Smooth muscle cell (in vitro differentiated cells): ENCODE measurements at regions not wholly inside any gene's neighbourhood (a gene's known extent, or its start where the extent isn't known, plus 50 kb on each side); places are given as distances from the start of the nearest gene placed in this dataset.

Experiments
- DNase-seq: peaks from one replicate; lab custom pipeline; 2025; ENCODE audit not compliant: unreplicated experiment; lab: John Stamatoyannopoulos, UW
- H2AFZ ChIP-seq: fragments of 200-600 bp; sonication (generic); 2 replicates; pipeline ENCODE4 v1.6.0; 2016; ENCODE audit warnings: antibody characterized with exemption, low read depth, mild to moderate bottlenecking
- H3F3A ChIP-seq: fragments of 200-600 bp; sonication (generic); 2 replicates; pipeline ENCODE4 v1.6.0; 2017; ENCODE audit warnings: antibody characterized with exemption, low read depth
- H3K27ac ChIP-seq: fragments of 200-600 bp; sonication (generic); 2 replicates; pipeline ENCODE4 v1.5.1; 2016; ENCODE audit warnings: low read depth, mild to moderate bottlenecking
- H3K27me3 ChIP-seq: fragments of 200-600 bp; sonication (generic); 2 replicates; pipeline ENCODE4 v1.6.1; 2016; ENCODE audit warnings: low read depth, mild to moderate bottlenecking
- H3K36me3 ChIP-seq: fragments of 200-600 bp; sonication (generic); 2 replicates; pipeline ENCODE4 v1.5.1; 2016; ENCODE audit warnings: low read depth
- H3K4me1 ChIP-seq: fragments of 200-600 bp; sonication (generic); 2 replicates; pipeline ENCODE4 v1.5.1; 2016; ENCODE audit warnings: low read depth
- H3K4me2 ChIP-seq: fragments of 200-600 bp; sonication (generic); 2 replicates; pipeline ENCODE4 v1.6.0; 2016; ENCODE audit warnings: mild to moderate bottlenecking
- H3K4me3 ChIP-seq: fragments of 200-600 bp; sonication (generic); 2 replicates; pipeline ENCODE4 v1.5.1; 2016; ENCODE audit warnings: mild to moderate bottlenecking
- H3K79me2 ChIP-seq: fragments of 200-600 bp; sonication (generic); 2 replicates; pipeline ENCODE4 v1.6.0; 2016; ENCODE audit warnings: low read depth, mild to moderate bottlenecking
- H3K9ac ChIP-seq: fragments of 200-600 bp; sonication (generic); 2 replicates; pipeline ENCODE4 v1.6.0; 2016; ENCODE audit warnings: low read depth
- H3K9me3 ChIP-seq: fragments of 200-600 bp; sonication (generic); replicated peaks from 2 replicates; pipeline ENCODE4 v1.5.1; 2016; ENCODE audit warnings: low read depth
- H4K20me1 ChIP-seq: fragments of 200-600 bp; sonication (generic); 2 replicates; pipeline ENCODE4 v1.6.0; 2016; ENCODE audit warnings: low read depth
- CTCF ChIP-seq: fragments of 200-600 bp; sonication (generic); IDR thresholded peaks from 2 replicates; pipeline ENCODE4 v1.5.1; 2017; ENCODE audit warnings: borderline replicate concordance, mild to moderate bottlenecking, antibody characterized with exemption; ENCODE audit not compliant: insufficient read depth, poor library complexity, severe bottlenecking
- WGBS: methylation state at CpG from one replicate; pipeline ENCODE4 v1.1.7; 2016; ENCODE audit warnings: low lambda C conversion rate; 5-methylcytosine and 5-hydroxymethylcytosine counted together

- H3F3A ChIP-seq = peaks cover 21% of the 10 kb centered on the region
- no peaks in the 10 kb centered on the region for H3K4me1 ChIP-seq
- H3K79me2 ChIP-seq = no peaks in the 10 kb centered on the region
- H2AFZ ChIP-seq = no peak overlapping the region
- no peaks in the 10 kb centered on the region for H3K9me3 ChIP-seq
- H3K27ac ChIP-seq = no peak overlapping the region
- DNase-seq = no peak
- no peak overlapping the region for H3K4me2 ChIP-seq
- no peaks in the 10 kb centered on the region for H3K27me3 ChIP-seq
- H3K9ac ChIP-seq = no peak overlapping the region
- TF ChIP-seq CTCF = no peak
- no peaks in the 10 kb centered on the region for H3K36me3 ChIP-seq
- 77% methylated on average over 8 of the region's 8 CpGs for WGBS
- no peak overlapping the region for H3K4me3 ChIP-seq
- no peaks in the 10 kb centered on the region for H4K20me1 ChIP-seq
These were observed 245.1 kb upstream of the TLE3 start for GRCh38 chr15:70342554-70343548.

DNA sequence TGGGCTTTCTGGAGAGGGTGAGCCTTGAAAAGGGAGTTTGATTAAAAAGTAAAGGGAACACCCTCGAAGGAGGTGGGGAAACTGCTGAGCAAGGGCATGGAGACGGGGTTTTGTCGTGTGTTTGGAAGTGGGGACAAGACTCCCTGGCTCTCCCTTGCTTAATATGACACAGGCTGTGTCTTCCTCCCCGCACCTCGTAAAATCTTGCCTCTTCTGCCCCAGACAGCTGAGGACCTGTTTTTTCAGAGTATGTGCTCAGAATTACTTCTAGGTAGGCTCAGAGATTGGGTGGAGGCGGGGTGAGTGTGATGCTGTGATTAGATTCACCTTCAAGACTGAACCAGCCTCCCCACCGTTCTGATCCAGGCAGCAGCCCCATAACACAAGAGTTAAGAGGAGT lies 244.4 kb upstream of the TLE3 start:
- TF ChIP-seq CTCF = no peak
- 43% methylated on average over 7 of the region's 7 CpGs for WGBS
- DNase-seq = no peak

DNA sequence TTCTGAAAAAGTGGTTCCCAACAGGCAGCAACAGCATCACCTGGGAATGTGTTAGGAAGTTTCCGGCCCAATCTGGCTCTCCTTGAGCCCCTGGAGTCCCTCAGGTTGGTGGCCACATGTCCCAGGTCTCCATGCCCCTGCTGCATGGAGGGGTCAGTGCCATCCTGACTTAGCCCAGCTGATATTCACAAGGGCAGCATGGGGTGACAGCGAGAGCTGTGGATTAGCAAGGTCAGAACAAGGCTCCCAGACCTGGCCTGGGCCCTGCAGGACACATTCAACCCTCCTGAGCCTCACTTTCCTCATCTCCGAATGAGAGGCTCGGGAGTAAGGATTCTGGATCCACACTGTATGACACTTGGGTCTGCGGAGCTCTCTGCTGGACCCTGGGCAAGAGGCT lies 243.8 kb upstream of the TLE3 start:
- no peak for DNase-seq
- Histone ChIP-seq H3K36me3 (no peaks in the 10 kb centered on the region), H3K27ac (no peak overlapping the region), H2AFZ (peak overlapping the region; percentile 38), H3K79me2 (no peaks in the 10 kb centered on the region), H3K4me1 (no peaks in the 10 kb centered on the region), H4K20me1 (no peaks in the 10 kb centered on the region), H3K9ac (no peak overlapping the region), H3K27me3 (no peaks in the 10 kb centered on the region), H3K9me3 (no peaks in the 10 kb centered on the region), H3K4me3 (no peak overlapping the region), H3K4me2 (no peak overlapping the region), H3F3A (peaks cover 26% of the 10 kb centered on the region)
- TF ChIP-seq CTCF = no peak
- 74% methylated on average over 5 of the region's 5 CpGs for WGBS

More for the DNA sequence above, 244.4 kb upstream of the TLE3 start:
- no peak overlapping the region for H3K27ac ChIP-seq
- no peaks in the 10 kb centered on the region for H3K79me2 ChIP-seq
- H3K9me3 ChIP-seq = no peaks in the 10 kb centered on the region
- H3K9ac ChIP-seq = no peak overlapping the region
- H4K20me1 ChIP-seq = no peaks in the 10 kb centered on the region
- H3K4me1 ChIP-seq = no peaks in the 10 kb centered on the region
- H2AFZ ChIP-seq = peak overlapping the region; percentile 38
- H3F3A ChIP-seq = peaks cover 26% of the 10 kb centered on the region
- no peak overlapping the region for H3K4me2 ChIP-seq
- H3K4me3 ChIP-seq = no peak overlapping the region
- no peaks in the 10 kb centered on the region for H3K27me3 ChIP-seq
- no peaks in the 10 kb centered on the region for H3K36me3 ChIP-seq

DNA sequence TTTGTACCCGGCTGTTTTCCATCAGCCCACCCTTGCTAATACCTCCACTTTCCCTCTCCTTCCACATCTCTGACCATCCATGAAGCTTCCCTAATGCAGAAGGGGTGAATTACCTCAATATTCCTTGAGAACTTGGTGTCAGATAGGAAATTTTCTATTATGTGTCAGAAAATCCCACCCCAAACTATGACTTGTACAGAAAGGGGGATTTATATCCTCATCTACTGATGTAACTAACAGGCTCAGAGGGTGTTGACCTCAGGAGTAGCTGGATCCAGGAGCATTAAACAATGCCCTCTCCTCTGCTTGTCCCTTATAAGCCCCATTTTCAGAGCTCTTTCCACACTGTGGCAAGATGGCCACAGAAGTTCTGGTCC lies 242.8 kb upstream of the TLE3 start:
- H3K36me3 ChIP-seq = no peaks in the 10 kb centered on the region
- DNase-seq = no peak
- no peaks in the 10 kb centered on the region for H3K4me1 ChIP-seq
- no peak overlapping the region for H2AFZ ChIP-seq
- H4K20me1 ChIP-seq = no peaks in the 10 kb centered on the region
- H3K27me3 ChIP-seq = no peaks in the 10 kb centered on the region
- H3K4me3 ChIP-seq = no peak overlapping the region
- 7% methylated on average over 1 of the region's 1 CpG for whole genome bisulfite sequencing
- H3K4me2 ChIP-seq = peak overlapping the region; percentile 60
- H3K9ac ChIP-seq = peak overlapping the region; percentile 54
- peak overlapping the region; percentile 91 for H3K27ac ChIP-seq
- H3K9me3 ChIP-seq = no peaks in the 10 kb centered on the region
- H3F3A ChIP-seq = peaks cover 26% of the 10 kb centered on the region
- no peak for TF ChIP-seq CTCF
- H3K79me2 ChIP-seq = no peaks in the 10 kb centered on the region
